ENCODE measurements at regions not wholly inside any gene's neighbourhood (a gene's known extent, or its start where the extent isn't known, plus 50 kb on each side); places are given as distances from the start of the nearest gene placed in this dataset.
"Not testable (repeated sequence)": the region's sequence is repeated elsewhere in the genome, so short reads cannot be mapped to it uniquely, and the experiment has no call there.

DNA sequence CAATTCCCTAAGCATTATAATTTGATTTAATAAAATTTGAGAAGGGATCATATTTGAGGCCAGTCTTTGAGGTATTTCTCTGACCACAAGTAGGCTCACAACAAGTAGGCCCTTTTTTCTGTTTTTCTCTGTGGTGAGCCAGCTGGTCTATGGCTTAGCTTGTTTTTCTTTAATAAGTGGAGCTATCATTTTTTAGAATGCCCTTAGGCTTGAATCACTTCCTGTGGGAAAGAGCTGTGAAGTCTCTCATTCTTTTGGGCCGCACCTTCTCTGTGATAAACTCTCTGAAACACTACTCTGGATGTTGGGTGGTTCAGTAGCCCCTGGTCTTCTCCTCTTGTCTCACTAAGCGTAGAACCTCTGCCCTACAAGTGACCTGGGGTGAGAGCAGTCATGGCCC is 235.9 kb downstream of the SUCLG1 start:
- no peak for DNase-seq

DNA sequence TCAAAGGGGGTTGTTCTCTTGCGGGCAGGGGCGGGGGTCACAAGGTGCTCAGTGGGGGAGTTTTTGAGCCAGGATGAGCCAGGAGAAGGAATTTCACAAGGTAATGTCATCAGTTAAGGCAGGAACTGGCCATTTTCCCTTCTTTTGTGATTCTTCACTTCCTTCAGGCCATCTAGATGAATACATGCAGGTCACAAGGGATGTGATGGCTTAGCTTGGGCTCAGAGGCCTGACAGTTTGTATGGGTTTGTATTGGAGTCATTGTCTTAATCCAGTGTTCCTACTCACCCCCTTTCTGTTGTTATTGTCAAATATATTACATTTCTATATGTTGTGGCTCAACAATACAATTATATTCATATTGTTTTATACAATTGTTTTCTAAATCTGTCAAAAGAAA is 238.0 kb downstream of the SUCLG1 start:
- not testable (repeated sequence) for DNase-seq

DNA sequence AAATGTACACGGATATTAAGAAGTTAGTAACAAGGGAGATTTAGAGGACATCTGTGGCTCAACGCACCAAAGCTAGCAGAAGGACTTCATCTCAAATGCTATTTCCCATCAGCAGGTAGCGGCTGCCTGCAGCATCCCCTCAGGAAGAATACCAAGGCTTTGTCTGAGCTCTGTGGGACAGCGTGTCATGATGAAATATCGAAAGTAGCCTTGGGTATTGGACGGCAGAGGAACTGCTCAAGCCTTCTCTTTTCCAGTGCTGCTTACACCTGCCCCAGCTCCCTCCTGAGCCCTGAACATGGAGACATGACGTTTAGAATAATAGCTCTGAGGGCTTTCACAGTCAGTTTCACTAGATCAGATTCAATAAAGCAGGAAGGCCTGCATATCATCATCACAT is 241.6 kb downstream of the SUCLG1 start:
- DNase-seq, result no peak

DNA sequence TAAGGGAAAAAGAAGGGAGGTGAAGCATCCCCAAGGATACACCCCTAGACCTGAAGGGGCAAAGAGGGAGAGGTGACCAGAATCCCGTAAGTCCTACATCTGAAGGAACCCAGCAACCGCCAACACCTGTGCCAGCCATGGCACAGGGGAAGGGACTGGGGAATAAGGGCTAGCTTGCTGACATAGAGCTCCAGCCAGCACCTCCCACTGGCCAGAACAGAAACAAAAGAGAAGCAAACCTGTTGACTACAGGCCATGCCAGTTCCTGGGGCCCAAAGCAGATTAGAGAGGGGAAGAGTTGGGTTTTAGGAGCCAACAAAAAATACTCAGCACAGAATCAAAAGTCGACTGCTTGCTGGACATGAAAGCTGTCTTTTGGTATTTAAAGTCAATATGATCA is 244.6 kb downstream of the SUCLG1 start:
- DNase-seq, result no peak

DNA sequence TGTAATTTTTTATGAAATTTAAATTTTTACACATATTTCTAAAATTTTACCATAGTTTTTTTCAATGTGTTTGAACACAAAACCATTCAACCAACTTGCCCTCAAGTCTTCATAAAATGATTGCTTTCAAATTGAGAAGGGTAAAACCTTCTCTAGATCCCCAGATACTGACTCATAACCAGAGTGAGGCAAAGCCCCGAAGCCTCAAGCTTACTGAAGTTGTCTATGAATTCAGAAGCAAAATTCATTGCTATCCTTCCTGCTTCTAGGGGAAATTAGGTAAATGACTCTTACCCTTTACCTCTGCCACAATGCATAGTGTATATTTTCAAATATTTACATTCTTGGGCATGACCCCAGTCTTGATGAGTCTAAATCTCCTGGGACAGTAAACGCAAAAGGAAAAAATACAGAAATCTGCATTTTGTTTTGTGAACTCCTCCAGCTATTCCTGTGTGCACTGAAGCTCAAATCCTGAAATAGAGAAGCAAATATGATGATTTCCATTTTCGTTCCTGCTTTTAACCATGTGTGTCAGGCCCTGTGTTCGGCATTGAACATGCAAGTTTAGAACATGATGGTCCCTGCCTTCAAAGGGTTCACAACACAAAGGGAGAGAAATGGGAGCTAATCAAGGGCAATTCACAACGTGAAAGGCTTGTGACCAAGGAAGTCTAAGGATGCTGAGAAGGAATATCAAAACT is 246.3 kb downstream of the SUCLG1 start:
- DNase-seq, result no peak

DNA sequence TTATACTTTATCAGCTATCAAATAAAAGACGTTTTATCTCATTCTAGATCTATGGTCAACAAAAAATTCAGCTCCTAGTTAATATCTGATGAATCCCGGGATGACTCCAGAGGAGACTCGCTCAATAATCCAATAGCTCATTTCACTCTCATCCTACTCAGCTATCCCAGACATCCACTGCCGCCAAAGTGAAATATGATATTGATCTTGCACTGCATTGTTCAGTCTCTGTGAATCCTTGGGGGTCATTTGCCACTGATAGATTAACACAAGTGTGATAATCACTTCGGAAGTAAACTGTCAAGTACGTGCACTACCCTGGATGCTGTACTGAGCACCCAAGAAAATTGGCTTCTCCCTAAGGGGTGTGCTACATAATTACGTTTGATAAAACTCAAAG is 249.1 kb downstream of the SUCLG1 start:
- no peak for DNase-seq

DNA sequence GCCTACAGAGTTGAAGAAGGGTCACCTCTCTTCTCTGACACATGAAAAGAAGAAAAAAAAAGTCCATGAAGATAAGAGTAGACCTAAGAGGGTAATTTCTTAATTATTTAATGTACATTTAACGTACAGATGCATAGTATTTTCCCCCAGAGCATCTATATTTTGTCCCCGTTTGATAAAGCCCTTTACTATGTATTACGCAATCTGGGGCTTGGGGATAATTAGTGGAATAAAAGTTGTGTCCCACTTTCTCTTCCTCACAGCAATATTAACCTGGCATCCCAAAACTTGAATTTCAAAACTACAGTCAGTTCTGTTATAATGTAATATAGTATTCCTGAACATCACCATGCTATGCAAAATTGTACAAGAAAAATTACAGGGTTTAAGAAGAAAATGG is 254.1 kb downstream of the SUCLG1 start:
- no peak for DNase-seq

DNA sequence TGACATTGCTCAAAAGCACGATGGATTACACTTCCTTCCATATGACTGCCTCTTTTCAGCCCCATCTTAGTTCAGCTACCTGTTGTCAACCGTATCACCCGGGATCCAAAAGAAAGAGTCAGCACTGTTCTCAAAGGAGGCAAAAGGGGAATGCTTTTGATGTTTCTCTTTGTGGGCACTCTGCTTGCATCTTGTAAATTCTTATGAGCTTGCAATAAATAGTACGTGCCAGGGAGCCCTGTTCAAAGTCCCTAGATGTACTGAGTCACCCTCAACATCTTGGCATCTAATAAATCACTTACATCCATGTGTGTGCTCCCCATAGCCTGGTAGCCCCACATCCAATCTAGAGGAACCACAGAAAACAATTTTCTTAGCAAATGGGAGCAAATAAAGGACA is 256.9 kb downstream of the SUCLG1 start:
- DNase-seq, result no peak

DNA sequence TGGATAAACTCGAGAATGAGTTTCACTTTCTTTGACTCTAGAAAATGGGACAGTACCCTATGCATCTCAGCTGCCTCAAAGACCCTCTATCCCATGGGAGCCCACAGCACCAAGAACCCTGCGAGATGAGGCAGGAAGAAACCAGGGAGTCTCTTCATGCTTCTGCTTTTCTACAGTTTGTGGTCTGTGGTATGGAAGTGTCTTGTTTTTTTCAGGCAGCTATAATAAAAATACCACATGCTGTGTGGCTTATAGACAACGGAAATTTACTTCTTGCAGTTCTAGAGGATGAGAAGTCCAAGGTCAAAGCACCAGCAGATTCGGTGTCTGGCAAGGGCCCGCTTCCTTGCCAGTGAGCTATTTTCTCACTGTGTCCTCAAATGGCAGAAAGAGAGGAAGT is 257.9 kb downstream of the SUCLG1 start:
- DNase-seq, result no peak

DNA sequence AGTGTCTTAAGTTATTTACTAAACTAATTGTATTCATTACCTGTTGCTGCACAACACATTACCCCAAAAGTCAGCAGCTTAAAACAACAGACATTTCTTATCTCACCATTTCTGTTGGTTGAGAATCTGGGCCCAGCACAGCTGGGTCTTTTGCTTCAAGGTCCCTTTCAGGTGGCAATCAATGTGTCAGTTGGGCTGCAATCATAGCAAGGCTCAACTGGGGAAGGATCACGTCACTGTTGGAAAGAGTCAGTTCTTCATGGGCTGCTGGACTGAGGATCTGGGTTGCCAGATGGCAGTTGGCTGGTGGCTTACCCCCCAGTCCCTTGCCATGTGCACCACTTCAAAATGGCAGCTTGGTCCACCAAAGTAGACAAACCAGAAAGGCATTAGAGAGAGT is 261.2 kb downstream of the SUCLG1 start:
- no peak for DNase-seq

DNA sequence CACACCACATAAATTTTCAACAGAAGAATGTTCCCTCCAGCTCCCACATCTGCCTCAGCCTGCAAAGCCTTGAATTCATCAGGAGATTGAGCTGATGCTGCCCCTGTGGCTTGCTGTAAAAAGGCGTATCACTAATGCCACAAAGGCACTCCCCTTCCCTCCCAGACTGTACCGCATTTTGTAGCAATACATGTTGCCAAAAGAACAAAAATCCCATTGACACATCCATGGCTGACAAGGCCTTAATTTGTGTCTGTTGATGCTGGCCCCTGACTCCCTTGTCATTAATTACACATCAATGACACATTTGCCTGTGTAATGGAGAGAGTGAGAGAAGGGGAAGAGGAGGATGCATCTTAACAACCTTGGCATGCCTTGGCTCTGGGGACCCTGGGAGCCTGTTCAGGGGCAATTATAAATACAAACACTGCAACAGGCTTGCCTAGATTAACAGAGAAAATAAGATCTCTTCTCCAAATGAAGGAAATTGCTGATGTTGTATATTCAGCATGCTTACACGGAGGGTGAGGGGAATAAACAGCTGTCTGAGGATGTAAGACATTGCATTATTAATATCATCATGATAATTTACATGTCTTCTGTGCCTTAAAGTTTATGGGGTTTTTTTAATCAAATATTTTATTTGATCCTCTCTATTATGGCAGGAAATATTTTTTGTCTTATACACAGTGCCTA is 264.0 kb downstream of the SUCLG1 start:
- no peak for DNase-seq

DNA sequence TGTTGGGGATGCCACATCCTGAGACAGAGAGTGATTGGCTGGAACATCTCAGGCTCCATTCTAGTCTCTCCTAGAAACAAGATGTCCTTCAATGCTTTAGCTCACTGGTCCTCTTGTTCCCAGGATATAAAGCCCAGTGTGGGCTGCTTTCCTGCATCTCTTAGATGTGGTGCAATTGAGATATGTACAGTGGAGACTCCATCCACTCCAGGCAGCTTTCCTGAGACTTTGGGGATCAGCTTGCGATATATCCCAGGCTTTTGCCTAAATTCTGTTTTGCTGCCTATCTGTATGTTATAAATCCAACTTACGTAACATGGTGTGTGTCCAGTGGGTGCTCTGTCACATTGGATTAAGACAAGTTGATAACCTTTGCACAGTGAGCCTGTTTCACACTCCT is 264.9 kb downstream of the SUCLG1 start:
- no peak for DNase-seq

DNA sequence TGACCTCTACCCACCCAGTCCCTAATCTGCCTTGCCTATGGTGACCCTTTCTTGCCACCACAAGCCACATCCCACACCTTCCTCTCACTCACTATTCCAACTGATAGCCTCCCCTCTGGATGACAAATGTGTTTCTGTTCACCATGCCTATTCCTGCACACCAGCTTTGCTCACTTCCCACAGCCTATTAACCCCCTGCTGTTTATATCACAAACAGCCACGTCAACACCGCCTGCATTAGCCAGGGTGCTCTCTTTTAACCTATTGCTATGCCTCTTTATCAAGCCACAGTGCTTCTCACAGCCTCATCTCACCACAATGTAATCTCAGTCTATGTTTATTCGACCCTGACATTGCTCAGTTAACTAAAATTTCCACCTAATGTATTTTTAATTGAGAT is 271.8 kb downstream of the SUCLG1 start:
- no peak for DNase-seq

DNA sequence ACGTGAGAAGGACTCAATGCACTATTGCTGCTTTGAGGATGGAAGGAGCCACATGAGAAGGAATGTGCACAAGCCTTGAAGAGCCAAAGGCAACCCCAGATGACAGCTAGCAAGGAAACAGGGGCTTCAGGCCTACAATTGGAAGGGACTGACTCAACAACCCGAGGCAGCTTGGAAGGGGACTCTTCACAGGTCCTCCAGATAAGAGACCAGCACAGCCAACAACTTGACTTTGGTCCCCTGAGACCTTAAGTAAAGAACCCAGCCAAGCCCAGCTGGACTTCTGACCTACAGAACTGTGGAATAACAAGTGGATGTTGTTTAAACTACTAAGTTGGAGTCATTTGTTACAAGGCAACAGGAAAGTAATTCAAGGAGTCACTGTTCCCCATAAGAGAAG is 277.2 kb downstream of the SUCLG1 start:
- DNase-seq, result no peak

DNA sequence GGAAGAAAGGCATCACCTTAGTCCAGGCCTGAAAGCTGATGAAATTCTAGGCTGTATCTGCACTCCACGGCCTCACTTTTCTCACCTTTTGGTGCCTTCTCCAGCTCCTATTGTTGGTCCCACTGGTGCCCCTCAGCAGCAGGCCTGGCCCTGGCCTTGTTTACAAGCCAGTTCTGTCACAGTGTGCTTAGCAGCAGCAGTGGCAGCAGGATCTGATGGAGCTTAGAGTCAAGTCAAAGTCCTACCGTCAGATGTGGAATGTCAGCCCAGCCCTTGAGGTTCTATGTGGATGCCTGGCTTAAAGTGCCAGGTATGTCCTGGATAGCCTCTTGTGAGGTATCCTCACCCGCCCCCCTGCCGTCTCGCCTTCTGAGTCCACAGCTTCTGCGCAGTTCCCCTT is 281.3 kb downstream of the SUCLG1 start:
- no peak for DNase-seq

DNA sequence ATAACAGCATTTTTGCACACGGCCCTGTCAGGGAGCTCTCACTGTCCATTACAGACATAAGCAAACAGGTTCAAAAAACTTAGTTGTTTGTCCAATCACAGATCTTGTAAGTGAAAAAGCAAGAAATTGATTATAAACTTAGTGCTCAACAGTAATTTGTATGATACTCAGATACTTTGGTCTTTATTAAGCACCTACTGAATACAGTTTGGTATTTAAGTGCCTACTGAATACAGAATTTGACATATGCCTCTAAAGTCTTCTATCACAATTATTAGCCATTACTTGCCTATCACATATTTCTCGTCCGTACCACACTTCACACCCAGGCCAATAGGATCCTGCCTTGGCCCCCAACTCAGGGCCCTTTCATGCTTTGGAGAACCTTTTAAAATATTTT is 283.1 kb downstream of the SUCLG1 start:
- no peak for DNase-seq

DNA sequence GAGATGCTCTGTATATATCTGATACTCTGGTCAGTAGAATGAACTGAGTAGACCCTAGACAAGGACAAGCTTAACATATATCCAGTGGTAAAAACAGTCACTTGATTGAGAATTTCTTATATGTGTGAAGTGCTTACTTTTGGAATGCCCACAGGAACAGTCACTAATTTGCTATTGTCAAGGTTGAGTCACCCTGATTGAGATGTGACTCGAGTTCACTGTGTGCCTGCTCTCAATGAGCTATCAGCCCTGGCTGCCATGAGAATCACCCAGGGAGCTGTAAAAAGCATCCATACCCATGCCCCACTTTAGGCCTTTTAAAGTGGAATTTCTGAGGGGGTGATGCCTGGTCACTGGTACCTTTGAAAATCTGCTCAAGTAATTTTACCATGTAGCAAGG is 283.7 kb downstream of the SUCLG1 start:
- DNase-seq, result no peak

DNA sequence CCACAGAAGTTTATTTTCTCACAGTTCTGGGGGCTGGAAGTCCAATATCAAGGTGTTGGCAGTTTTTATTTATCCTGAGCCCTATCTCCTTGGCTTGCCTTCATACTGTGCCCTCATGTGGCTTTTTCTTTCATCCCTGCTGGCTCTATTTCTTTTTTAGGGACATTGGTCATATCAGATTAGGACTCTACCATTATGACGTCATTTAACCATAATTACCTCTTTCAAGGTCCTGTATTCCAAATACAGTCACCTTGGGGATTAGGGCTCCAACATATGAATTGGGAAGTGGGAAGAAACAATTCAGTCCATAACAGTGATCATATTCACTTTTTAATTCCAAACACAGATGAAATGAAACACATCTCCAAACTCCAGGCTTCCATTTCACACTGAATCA is 286.0 kb downstream of the SUCLG1 start:
- DNase-seq, result no peak

DNA sequence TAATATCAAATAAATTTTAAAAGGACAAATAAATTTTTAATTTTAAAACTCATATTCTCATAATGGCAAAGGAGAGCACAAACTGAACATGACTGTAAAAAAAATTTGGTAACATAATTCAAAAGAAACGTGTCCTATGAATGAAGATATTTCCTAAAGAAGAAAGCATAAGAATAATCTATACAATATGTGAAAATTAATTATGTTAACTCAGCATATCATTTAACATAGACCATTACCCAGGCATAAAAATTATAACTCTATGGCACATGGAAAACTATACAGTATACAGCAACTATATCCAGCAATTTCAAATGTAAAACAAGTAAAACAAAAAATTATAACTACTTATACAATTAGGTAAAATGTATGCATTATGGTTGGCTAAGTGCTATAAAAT is 288.1 kb downstream of the SUCLG1 start:
- no peak for DNase-seq

DNA sequence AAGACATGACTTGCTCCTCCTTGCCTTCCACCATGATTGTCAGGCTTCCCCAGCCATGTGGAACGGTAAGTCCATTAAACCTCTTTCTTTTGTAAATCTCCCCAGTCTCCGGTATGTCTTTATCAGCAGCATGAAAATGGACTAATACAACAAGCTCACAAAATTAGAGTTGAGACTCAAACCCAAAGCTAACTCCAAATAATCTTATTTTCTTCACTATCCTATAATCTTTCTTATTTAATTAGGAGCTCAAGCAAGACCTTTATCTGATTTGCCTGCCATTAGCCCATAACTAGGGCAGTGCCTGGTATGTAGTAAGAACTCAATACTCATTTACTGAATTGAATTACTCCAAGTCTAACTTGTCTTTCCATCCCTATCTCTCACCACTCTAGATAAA is 289.2 kb downstream of the SUCLG1 start:
- no peak for DNase-seq

DNA sequence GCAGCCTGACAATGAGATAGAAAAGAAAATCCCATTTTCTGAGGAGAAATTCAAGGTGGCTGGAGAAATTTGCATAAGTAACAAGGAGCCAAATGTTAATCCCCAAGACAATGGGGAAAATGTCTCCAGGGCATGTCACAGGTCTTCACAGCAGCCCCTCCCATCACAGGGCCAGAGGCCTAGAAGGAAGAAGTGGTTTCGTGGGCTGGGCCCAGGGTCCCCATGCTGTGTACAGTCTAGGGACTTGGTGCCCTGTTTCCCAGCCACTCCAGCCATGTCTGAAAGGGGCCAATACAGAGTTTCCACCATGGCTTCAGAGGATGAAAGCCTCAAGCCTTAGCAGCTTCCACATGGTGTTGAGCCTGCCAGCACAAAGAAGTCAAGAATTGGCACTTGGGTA is 290.5 kb downstream of the SUCLG1 start:
- not testable (repeated sequence) for DNase-seq

DNA sequence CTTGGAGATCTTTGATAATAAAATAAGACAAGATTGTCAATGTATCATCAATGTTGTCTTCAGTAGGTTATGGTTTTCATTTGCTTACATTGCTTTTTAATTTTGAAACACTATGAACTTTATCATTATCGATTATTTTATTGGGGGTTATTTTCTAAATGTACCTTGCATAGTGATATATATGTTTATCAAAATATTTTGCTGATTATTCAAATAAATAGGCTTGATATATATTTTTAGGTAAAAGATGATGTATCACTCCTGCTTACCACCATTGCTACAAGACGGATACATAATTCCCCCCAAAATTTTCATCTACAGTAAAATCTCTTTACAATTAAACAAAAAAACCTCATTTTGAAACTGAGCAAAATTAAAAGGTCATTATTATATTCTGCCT is 293.8 kb downstream of the SUCLG1 start:
- no peak for DNase-seq

DNA sequence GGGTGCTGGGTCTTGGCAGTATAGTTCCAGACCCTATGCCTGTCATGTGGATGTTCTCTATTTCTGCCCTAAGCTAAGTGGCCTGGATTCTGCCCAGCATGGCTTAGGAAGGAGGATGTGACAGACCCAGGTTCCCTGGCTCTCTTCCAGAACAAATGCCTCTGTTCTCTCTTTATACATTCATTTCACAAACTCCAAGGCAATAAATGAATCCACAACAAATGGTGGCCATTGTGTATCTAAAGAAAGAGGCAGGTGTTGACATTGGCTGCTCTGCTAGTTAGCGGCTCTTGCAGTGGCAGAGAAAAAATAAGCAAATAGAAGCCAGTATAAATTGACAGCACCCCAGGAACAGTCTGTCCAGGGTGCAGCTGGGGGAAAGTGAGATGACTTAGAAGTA is 298.6 kb downstream of the SUCLG1 start:
- DNase-seq, result no peak

DNA sequence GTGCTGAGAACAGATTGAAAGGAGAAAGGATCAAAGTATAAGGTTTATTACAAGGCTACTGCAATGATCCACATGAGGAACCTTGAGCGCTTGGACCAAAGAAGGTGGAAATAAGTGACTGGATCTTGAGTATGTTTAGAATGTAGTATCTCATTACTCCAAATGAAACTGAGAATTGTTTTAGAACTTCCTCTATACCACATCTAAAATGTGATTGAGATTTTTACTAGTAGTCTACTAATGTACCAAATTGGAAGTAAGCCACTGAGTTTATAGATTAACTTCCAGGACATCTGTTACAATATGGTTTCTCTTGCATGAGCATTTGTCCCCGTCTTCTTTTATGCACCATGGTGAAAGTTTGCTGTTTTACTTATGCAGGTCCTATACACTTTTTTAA is 300.5 kb downstream of the SUCLG1 start:
- DNase-seq, result no peak

All from amygdala (tissue), 56 donors.